Mesenchymal stem cell (in vitro differentiated cells and primary cell): ENCODE measurements at regions not wholly inside any gene's neighbourhood (a gene's known extent, or its start where the extent isn't known, plus 50 kb on each side); places are given as distances from the start of the nearest gene placed in this dataset.

Source experiments
- DNase-seq: peaks from one replicate; pipeline ENCODE4 v3.0.0-alpha.2; 2013
- H2AFZ ChIP-seq: one replicate; pipeline ENCODE4 v1.6.1; 2013; ENCODE audit warnings: low read depth, mild to moderate bottlenecking, control low read depth, inconsistent platforms, low read length, moderate library complexity
- H2AK5ac ChIP-seq: 2 replicates; pipeline ENCODE4 v1.6.1; 2013; ENCODE audit warnings: low read length, moderate library complexity, mild to moderate bottlenecking, inconsistent platforms; ENCODE audit not compliant: severe bottlenecking
- H2BK120ac ChIP-seq: one replicate; pipeline ENCODE4 v1.6.1; 2013; ENCODE audit warnings: low read depth, mild to moderate bottlenecking, inconsistent platforms, low read length, moderate library complexity
- H2BK12ac ChIP-seq, 2 experiments: one replicate each; pipeline ENCODE4 v1.6.1; 2013; ENCODE audit warnings: inconsistent platforms in 2 of 2, low read length in 2 of 2, mild to moderate bottlenecking in 2 of 2, moderate library complexity in 2 of 2, control low read depth in 1 of 2
- H2BK15ac ChIP-seq: one replicate; pipeline ENCODE4 v1.6.1; 2013; ENCODE audit warnings: mild to moderate bottlenecking, low read depth, inconsistent platforms; ENCODE audit not compliant: poor library complexity, severe bottlenecking
- H2BK5ac ChIP-seq: 2 replicates; pipeline ENCODE4 v1.6.1; 2013; ENCODE audit warnings: low read depth, mild to moderate bottlenecking, low read length, control low read depth, inconsistent platforms; ENCODE audit not compliant: poor library complexity, severe bottlenecking
- H3K14ac ChIP-seq, 2 experiments: one replicate each; pipeline ENCODE4 v1.6.1; 2013; ENCODE audit warnings: inconsistent platforms in 2 of 2, low read length in 2 of 2, control low read depth in 1 of 2, mild to moderate bottlenecking in 1 of 2, moderate library complexity in 1 of 2
- H3K18ac ChIP-seq, 2 experiments: one replicate each; pipeline ENCODE4 v1.6.1; 2013; ENCODE audit warnings: inconsistent platforms in 2 of 2, low read length in 2 of 2, control low read depth in 1 of 2, low read depth in 1 of 2, mild to moderate bottlenecking in 1 of 2
- H3K23ac ChIP-seq, 2 experiments: one replicate each; pipeline ENCODE4 v1.6.1; 2013; ENCODE audit warnings: inconsistent platforms in 2 of 2, low read length in 2 of 2, mild to moderate bottlenecking in 2 of 2, moderate library complexity in 2 of 2, control low read depth in 1 of 2
- H3K27ac ChIP-seq: 2 replicates; pipeline ENCODE4 v1.5.1; 2013; ENCODE audit warnings: mild to moderate bottlenecking, moderate library complexity, low read length, control low read depth, inconsistent platforms; ENCODE audit not compliant: poor library complexity, severe bottlenecking
- H3K27me3 ChIP-seq, 2 experiments: 2 replicates each; pipeline versions ENCODE4 v1.6.1 to v1.7.0; 2013; ENCODE audit warnings: low read length in 2 of 2, mild to moderate bottlenecking in 2 of 2, moderate library complexity in 2 of 2, control low read depth in 1 of 2, inconsistent platforms in 1 of 2; ENCODE audit not compliant: control insufficient read depth in 1 of 2, insufficient read depth in 1 of 2
- H3K36me3 ChIP-seq, 2 experiments: 2 replicates each; pipeline versions ENCODE4 v1.6.1 to v1.7.0; 2013; ENCODE audit warnings: low read length in 2 of 2, control low read depth in 1 of 2, inconsistent platforms in 1 of 2, low read depth in 1 of 2, mild to moderate bottlenecking in 1 of 2; ENCODE audit not compliant: insufficient read depth in 2 of 2, control insufficient read depth in 1 of 2
- H3K4ac ChIP-seq, 2 experiments: one replicate each; pipeline ENCODE4 v1.6.1; 2013; ENCODE audit warnings: inconsistent platforms in 2 of 2, low read length in 2 of 2, mild to moderate bottlenecking in 2 of 2, moderate library complexity in 2 of 2, control low read depth in 1 of 2, low read depth in 1 of 2
- H3K4me1 ChIP-seq: 2 replicates; pipeline ENCODE4 v1.6.1; 2013; ENCODE audit warnings: low read depth, low read length, control low read depth; ENCODE audit not compliant: control insufficient read depth, insufficient read depth
- H3K4me2 ChIP-seq: 2 replicates; pipeline ENCODE4 v1.6.1; 2013; ENCODE audit warnings: low read length, mild to moderate bottlenecking, inconsistent platforms; ENCODE audit not compliant: poor library complexity, severe bottlenecking
- H3K4me3 ChIP-seq, 2 experiments: 2 replicates each; pipeline versions ENCODE4 v1.5.1 to v1.7.0; 2013; ENCODE audit warnings: low read length in 2 of 2, mild to moderate bottlenecking in 2 of 2, control low read depth in 1 of 2, low read depth in 1 of 2; ENCODE audit not compliant: insufficient read depth in 1 of 2
- H3K79me1 ChIP-seq: replicated peaks from 2 replicates; pipeline ENCODE4 v1.6.1; 2013; ENCODE audit warnings: mild to moderate bottlenecking, control low read depth, low read length, inconsistent platforms; ENCODE audit not compliant: poor library complexity, severe bottlenecking
- H3K9ac ChIP-seq: 2 replicates; pipeline ENCODE4 v1.7.0; 2013; ENCODE audit warnings: mild to moderate bottlenecking, low read length, moderate library complexity
- H3K9me3 ChIP-seq: 2 replicates; pipeline ENCODE4 v1.7.0; 2013; ENCODE audit warnings: mild to moderate bottlenecking, low read length; ENCODE audit not compliant: control insufficient read depth
- H4K8ac ChIP-seq: one replicate; pipeline ENCODE4 v1.6.1; 2013; ENCODE audit warnings: inconsistent platforms, mild to moderate bottlenecking, low read length, moderate library complexity
- H4K91ac ChIP-seq: one replicate; pipeline ENCODE4 v1.6.1; 2013; ENCODE audit warnings: mild to moderate bottlenecking, low read length, inconsistent platforms
- WGBS: methylation state at CpG from one replicate; pipeline ENCODE4 v1.1.7; 2013; ENCODE audit warnings: mixed read lengths; 5-methylcytosine and 5-hydroxymethylcytosine counted together

DNA sequence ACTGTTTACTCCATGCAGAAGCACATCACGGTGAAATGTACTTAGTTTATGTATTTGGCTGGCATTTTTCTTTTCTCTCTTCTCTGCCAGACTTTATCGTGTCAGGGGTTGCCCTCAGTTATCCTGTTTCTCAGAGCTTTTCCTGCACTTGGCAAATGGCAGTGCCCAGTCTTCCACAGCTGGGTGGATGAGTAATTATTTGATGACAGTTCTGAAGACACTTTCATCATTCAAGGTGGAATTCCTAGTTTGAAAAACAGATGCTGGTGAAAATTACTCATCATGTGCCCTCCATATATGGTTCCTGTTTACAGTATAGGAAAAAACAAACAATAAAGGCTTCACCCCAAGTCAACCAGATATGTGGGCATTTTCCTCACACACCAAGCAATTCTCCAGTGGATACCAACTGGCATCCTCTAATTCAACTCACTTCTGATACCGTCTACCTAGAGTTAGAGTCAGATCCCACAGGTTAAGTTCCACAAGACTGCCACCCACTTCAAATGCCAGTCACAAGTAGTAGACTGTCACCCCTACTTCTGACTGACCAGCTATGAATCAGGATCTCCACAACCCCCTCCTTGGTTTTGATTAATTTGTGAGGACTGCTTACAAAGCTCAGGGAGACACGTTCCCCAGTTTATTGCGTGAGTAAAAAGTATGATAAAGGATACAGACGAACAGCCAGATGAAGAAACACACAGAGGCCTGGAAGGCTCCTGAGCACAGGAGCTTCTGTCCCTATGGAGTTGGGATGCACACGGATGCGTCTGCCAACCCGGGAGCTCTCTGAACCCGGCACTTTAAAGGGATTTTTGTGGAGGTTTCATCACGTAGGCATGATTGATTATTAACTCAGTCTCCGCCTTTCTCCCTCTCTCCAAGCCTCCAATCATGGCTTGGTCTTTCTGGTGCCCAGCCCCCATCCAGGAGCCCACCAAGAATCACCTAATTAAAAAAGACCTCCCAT, 72.9 kb downstream of the CLDN34 start:
- H2BK120ac ChIP-seq: no peak overlapping the region
- peaks cover 5% of the 10 kb centered on the region for H3K4me1 ChIP-seq
- no peak overlapping the region for H2BK5ac ChIP-seq
- H2BK15ac ChIP-seq: no peak overlapping the region
- peak overlapping the region in 1 of 2 experiments; percentile 43 for H3K18ac ChIP-seq
- no peak overlapping the region for H2BK12ac ChIP-seq
- no peak overlapping the region for H3K4me2 ChIP-seq
- no peak overlapping the region for H2AFZ ChIP-seq
- no peak overlapping the region for H3K4me3 ChIP-seq
- H3K4ac ChIP-seq: no peak overlapping the region
- H4K91ac ChIP-seq: no peak overlapping the region
- no peak overlapping the region for H4K8ac ChIP-seq
- peaks cover 15% of the 10 kb centered on the region for H3K79me1 ChIP-seq
- no peaks in the 10 kb centered on the region for H3K9me3 ChIP-seq
- WGBS: 77% methylated on average over 10 of the region's 12 CpGs
- H3K27me3 ChIP-seq: no peaks in the 10 kb centered on the region
- H3K9ac ChIP-seq: no peak overlapping the region
- DNase-seq: peak; percentile 47
- H3K14ac ChIP-seq: no peak overlapping the region
- H3K23ac ChIP-seq: no peak overlapping the region
- H3K27ac ChIP-seq: peak overlapping the region; percentile 29
- H2AK5ac ChIP-seq: peak overlapping the region; percentile 38
- no peaks in the 10 kb centered on the region for H3K36me3 ChIP-seq

DNA sequence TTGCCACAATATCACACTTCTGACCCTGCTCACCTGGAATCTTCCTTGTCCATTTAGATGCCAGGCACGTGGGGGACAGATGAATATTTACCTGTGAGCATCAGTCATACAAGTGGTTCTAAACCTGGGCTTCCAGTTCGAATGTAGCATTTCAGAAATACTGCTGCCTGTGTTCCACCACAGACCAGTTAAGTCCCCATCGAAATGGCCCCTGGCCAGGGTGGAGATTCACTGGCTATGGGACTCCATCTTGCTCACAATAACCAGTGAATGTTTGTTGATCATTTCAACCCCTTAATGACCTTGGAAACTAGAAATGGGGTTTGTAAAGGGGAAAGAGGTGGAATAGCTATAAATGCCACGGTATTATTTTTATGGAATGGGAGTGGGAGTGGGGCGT, 73.8 kb downstream of the CLDN34 start:
- no peak overlapping the region for H3K14ac ChIP-seq
- H3K4me2 ChIP-seq: no peak overlapping the region
- no peak overlapping the region for H2BK12ac ChIP-seq
- DNase-seq: no peak
- H3K4me1 ChIP-seq: peaks cover 7% of the 10 kb centered on the region
- H3K23ac ChIP-seq: no peak overlapping the region
- peak overlapping the region; percentile 76 for H3K27ac ChIP-seq
- WGBS: 92% methylated on average over 5 of the region's 5 CpGs
- no peak overlapping the region for H2AFZ ChIP-seq
- no peak overlapping the region for H2BK15ac ChIP-seq
- H3K9ac ChIP-seq: no peak overlapping the region
- H3K4me3 ChIP-seq: no peak overlapping the region
- peak overlapping the region; percentile 87 for H2AK5ac ChIP-seq
- no peak overlapping the region for H2BK120ac ChIP-seq
- H4K91ac ChIP-seq: no peak overlapping the region
- peak overlapping the region; percentile 73 for H2BK5ac ChIP-seq
- peaks cover 0 to 2% of the 10 kb centered on the region in 2 experiments for H3K36me3 ChIP-seq
- peaks cover 15% of the 10 kb centered on the region for H3K79me1 ChIP-seq
- H3K18ac ChIP-seq: no peak overlapping the region
- H3K27me3 ChIP-seq: no peaks in the 10 kb centered on the region
- H4K8ac ChIP-seq: no peak overlapping the region
- H3K4ac ChIP-seq: no peak overlapping the region
- no peaks in the 10 kb centered on the region for H3K9me3 ChIP-seq

DNA sequence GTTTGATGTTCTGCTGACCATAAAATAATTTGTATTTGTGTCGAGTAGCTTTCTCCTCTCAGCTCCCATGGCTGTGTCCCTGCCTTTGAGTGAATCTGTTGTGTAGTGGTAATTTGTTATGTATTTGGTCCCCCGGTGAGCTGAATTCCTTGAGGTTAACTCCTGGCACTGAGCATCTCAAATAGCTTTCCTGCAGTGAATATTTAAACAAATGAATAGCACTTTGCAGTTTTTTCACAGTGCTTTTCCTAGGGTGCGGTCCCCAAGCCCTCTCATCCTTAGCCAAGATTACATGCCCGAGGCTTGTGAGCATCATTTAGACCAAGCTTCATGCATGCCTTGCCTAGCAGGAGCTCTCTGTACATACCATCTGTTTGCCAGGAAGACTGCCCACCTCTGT, 74.2 kb downstream of the CLDN34 start:
- WGBS: 60% methylated on average over 3 of the region's 4 CpGs
- H2BK12ac ChIP-seq: no peak overlapping the region
- H3K4ac ChIP-seq: no peak overlapping the region
- H2AFZ ChIP-seq: no peak overlapping the region
- peak overlapping the region; percentile 76 for H3K27ac ChIP-seq
- no peak overlapping the region for H2BK15ac ChIP-seq
- H3K14ac ChIP-seq: no peak overlapping the region
- peaks cover 0 to 2% of the 10 kb centered on the region in 2 experiments for H3K36me3 ChIP-seq
- H3K4me3 ChIP-seq: no peak overlapping the region
- peaks cover 15% of the 10 kb centered on the region for H3K79me1 ChIP-seq
- no peak for DNase-seq
- no peak overlapping the region for H4K8ac ChIP-seq
- no peak overlapping the region for H3K23ac ChIP-seq
- no peak overlapping the region for H2BK5ac ChIP-seq
- H2BK120ac ChIP-seq: no peak overlapping the region
- H3K4me1 ChIP-seq: peaks cover 7% of the 10 kb centered on the region
- no peak overlapping the region for H3K9ac ChIP-seq
- no peaks in the 10 kb centered on the region for H3K9me3 ChIP-seq
- no peaks in the 10 kb centered on the region for H3K27me3 ChIP-seq
- H4K91ac ChIP-seq: no peak overlapping the region
- peak overlapping the region in 1 of 2 experiments; percentile 34 for H3K18ac ChIP-seq
- H2AK5ac ChIP-seq: no peak overlapping the region
- no peak overlapping the region for H3K4me2 ChIP-seq

DNA sequence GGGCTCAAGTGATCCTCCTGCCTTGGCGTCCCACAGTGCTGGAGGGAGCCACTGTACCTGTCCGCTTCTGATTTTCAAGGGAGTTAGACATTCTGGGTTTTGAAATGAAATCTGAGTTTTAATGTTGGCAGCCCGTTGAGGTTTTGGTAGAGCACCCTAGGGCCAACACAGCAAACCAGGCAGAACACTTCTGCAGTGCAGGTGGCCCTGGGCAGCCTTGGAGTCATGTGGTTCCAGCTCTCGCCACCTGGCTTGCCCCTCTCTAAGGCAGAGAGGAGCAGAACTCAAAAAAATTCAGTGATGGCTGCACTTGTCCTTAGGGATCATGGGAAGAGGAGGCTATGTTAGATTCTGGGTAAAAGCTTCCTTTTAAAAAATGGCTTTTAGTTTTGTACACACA, 74.9 kb downstream of the CLDN34 start:
- WGBS: 100% methylated on average over 3 of the region's 4 CpGs
- no peak overlapping the region for H3K4ac ChIP-seq
- no peak overlapping the region for H3K4me3 ChIP-seq
- no peak for DNase-seq
- H2AK5ac ChIP-seq: peak overlapping the region; percentile 95
- H3K9me3 ChIP-seq: no peaks in the 10 kb centered on the region
- H2AFZ ChIP-seq: no peak overlapping the region
- H3K4me1 ChIP-seq: peaks cover 7% of the 10 kb centered on the region
- no peak overlapping the region for H3K23ac ChIP-seq
- peaks cover 0 to 3% of the 10 kb centered on the region in 2 experiments for H3K36me3 ChIP-seq
- H3K4me2 ChIP-seq: no peak overlapping the region
- no peak overlapping the region for H3K14ac ChIP-seq
- H3K18ac ChIP-seq: no peak overlapping the region
- no peak overlapping the region for H3K9ac ChIP-seq
- H4K91ac ChIP-seq: no peak overlapping the region
- no peak overlapping the region for H2BK5ac ChIP-seq
- H4K8ac ChIP-seq: no peak overlapping the region
- peak overlapping the region; percentile 32 for H3K27ac ChIP-seq
- no peaks in the 10 kb centered on the region for H3K27me3 ChIP-seq
- no peak overlapping the region for H2BK120ac ChIP-seq
- H2BK12ac ChIP-seq: no peak overlapping the region
- H3K79me1 ChIP-seq: peaks cover 15% of the 10 kb centered on the region
- no peak overlapping the region for H2BK15ac ChIP-seq
